Loucy (cell line): ENCODE measurements at regions not wholly inside any gene's neighbourhood (a gene's known extent, or its start where the extent isn't known, plus 50 kb on each side); places are given as distances from the start of the nearest gene placed in this dataset.

Source experiments
- H2AFZ ChIP-seq: fragments of 200-600 bp; sonication (generic); 2 replicates; pipeline ENCODE4 v1.6.0; 2016; ENCODE audit warnings: antibody characterized with exemption, mild to moderate bottlenecking, low read length, moderate library complexity
- H3F3A ChIP-seq: fragments of 200-600 bp; 2 replicates; pipeline ENCODE4 v1.6.0; 2016; ENCODE audit warnings: antibody characterized with exemption, low read depth, mild to moderate bottlenecking
- H3K27me3 ChIP-seq: fragments of 200-600 bp; sonication (generic); 2 replicates; pipeline ENCODE4 v1.6.1; 2014; ENCODE audit warnings: low read length, mild to moderate bottlenecking; ENCODE audit not compliant: insufficient read depth, poor library complexity, severe bottlenecking
- H3K36me3 ChIP-seq: fragments of 200-600 bp; sonication (generic); 2 replicates; pipeline ENCODE4 v1.6.1; 2016; ENCODE audit warnings: low read length; ENCODE audit not compliant: insufficient read depth
- H3K4me1 ChIP-seq: fragments of 200-600 bp; sonication (generic); 2 replicates; pipeline ENCODE4 v1.5.1; 2014; ENCODE audit warnings: low read length, mild to moderate bottlenecking; ENCODE audit not compliant: insufficient read depth, poor library complexity, severe bottlenecking
- H3K4me2 ChIP-seq: fragments of 200-600 bp; sonication (generic); 2 replicates; pipeline ENCODE4 v1.6.0; 2014; ENCODE audit warnings: antibody characterized with exemption, low read length, low read depth, mild to moderate bottlenecking; ENCODE audit not compliant: poor library complexity, severe bottlenecking
- H3K4me3 ChIP-seq: fragments of 200-600 bp; sonication (generic); 2 replicates; pipeline ENCODE4 v1.5.1; 2014; ENCODE audit warnings: low read length, mild to moderate bottlenecking, mixed read lengths; ENCODE audit not compliant: poor library complexity, severe bottlenecking
- H3K79me2 ChIP-seq: fragments of 200-600 bp; sonication (generic); 2 replicates; pipeline ENCODE4 v1.6.1; 2014; ENCODE audit warnings: low read length; ENCODE audit not compliant: insufficient read depth
- H3K9ac ChIP-seq: fragments of 200-600 bp; sonication (generic); 2 replicates; pipeline ENCODE4 v1.6.0; 2014; ENCODE audit warnings: mild to moderate bottlenecking, low read depth, low read length, moderate library complexity; ENCODE audit not compliant: poor library complexity, severe bottlenecking
- H3K9me2 ChIP-seq: fragments of 200-600 bp; sonication (generic); replicated peaks from 2 replicates; pipeline ENCODE4 v1.6.1; 2016; ENCODE audit warnings: low read depth, low read length, mixed read lengths
- H3K9me3 ChIP-seq: fragments of 200-600 bp; sonication (generic); 2 replicates; pipeline ENCODE4 v1.6.1; 2014; ENCODE audit warnings: mild to moderate bottlenecking, antibody characterized with exemption, low read length, low read depth; ENCODE audit not compliant: insufficient read depth
- H4K20me1 ChIP-seq: fragments of 200-600 bp; sonication (generic); 2 replicates; pipeline ENCODE4 v1.6.0; 2014; ENCODE audit warnings: antibody characterized with exemption, low read length, mild to moderate bottlenecking; ENCODE audit not compliant: insufficient read depth, poor library complexity, severe bottlenecking
- EZH2phosphoT487 ChIP-seq: fragments of 200-600 bp; IDR thresholded peaks from 2 replicates; pipeline ENCODE4 v1.6.1; 2018; ENCODE audit warnings: antibody characterized with exemption, mild to moderate bottlenecking, moderate library complexity, borderline replicate concordance
- TF ChIP-seq, protein P1 (sequence below): fragments of 200-600 bp; sonication (generic); conservative IDR thresholded peaks from 2 replicates; pipeline ENCODE4 v1.5.1; 2014; ENCODE audit warnings: mild to moderate bottlenecking, antibody characterized with exemption, low read length

GRCh38 chr3:104523136-104523535 lies 843.6 kb upstream of the ALCAM start:
- H3K4me1 ChIP-seq, result no peaks in the 10 kb centered on the region
- no peaks in the 10 kb centered on the region for H3K36me3 ChIP-seq
- no peaks in the 10 kb centered on the region for H4K20me1 ChIP-seq
- H3K27me3 ChIP-seq, result no peaks in the 10 kb centered on the region
- H3F3A ChIP-seq, result no peaks in the 10 kb centered on the region
- H3K4me2 ChIP-seq, result no peak overlapping the region
- H3K79me2 ChIP-seq, result no peaks in the 10 kb centered on the region
- no peaks in the 10 kb centered on the region for H3K9me2 ChIP-seq
- TF ChIP-seq, protein P1, sequence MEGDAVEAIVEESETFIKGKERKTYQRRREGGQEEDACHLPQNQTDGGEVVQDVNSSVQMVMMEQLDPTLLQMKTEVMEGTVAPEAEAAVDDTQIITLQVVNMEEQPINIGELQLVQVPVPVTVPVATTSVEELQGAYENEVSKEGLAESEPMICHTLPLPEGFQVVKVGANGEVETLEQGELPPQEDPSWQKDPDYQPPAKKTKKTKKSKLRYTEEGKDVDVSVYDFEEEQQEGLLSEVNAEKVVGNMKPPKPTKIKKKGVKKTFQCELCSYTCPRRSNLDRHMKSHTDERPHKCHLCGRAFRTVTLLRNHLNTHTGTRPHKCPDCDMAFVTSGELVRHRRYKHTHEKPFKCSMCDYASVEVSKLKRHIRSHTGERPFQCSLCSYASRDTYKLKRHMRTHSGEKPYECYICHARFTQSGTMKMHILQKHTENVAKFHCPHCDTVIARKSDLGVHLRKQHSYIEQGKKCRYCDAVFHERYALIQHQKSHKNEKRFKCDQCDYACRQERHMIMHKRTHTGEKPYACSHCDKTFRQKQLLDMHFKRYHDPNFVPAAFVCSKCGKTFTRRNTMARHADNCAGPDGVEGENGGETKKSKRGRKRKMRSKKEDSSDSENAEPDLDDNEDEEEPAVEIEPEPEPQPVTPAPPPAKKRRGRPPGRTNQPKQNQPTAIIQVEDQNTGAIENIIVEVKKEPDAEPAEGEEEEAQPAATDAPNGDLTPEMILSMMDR, result no peak
- TF ChIP-seq EZH2phosphoT487, result no peak
- no peaks in the 10 kb centered on the region for H3K9me3 ChIP-seq
- no peak overlapping the region for H3K4me3 ChIP-seq
- H3K9ac ChIP-seq, result no peak overlapping the region
- H2AFZ ChIP-seq, result no peak overlapping the region

DNA sequence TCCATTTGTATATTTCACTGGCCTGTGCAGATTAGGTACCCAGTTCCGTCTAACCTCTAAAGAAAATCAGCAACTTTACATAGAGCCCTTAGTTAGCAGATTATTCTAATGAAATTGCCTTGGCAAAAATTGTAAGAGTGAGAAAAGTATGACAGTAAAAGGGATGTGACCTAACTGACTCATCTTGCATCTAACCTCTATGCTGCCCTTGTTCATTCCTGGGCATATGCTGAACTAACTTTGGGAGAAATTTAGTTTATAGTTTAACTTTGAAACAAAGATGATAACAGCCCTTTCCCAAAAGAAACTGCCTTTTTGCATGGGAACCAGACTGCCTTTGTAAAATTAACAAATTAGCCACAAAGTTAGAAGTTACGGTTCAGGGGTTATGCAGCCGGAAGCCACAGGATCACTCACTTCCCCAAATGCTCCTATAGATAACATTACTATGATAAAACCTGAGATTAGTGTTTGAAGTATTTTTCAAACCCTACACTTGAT lies 839.8 kb upstream of the ALCAM start:
- Histone ChIP-seq H3K9me3 (no peaks in the 10 kb centered on the region), H3K27me3 (no peaks in the 10 kb centered on the region), H3K4me1 (no peaks in the 10 kb centered on the region), H3K4me3 (no peak overlapping the region), H3K36me3 (no peaks in the 10 kb centered on the region), H3K79me2 (no peaks in the 10 kb centered on the region), H3K9ac (no peak overlapping the region), H3F3A (no peaks in the 10 kb centered on the region), H3K4me2 (no peak overlapping the region), H2AFZ (no peak overlapping the region), H4K20me1 (no peaks in the 10 kb centered on the region), H3K9me2 (no peaks in the 10 kb centered on the region)
- TF ChIP-seq, protein P1, result no peak
- TF ChIP-seq EZH2phosphoT487, result no peak

DNA sequence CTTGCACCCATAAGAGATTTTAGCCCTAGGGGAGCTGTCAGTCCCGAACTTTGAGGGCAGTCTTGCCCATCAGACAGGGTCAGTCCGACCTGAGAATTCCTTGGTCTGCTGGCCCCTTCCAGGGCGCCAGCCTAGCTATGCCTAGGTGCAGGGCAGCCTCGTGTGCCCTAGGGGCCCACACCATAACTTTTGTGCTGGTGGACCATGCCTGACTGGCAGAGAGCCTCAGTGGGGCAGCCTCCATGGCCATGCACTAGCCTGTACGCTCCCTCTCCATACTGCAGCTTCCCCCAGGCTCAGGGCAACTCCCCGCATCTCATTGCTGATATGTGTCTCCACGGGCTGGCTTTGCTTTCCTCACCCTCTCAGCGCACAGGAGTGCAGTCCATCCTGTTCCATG lies 835.8 kb upstream of the ALCAM start:
- no peak for TF ChIP-seq EZH2phosphoT487
- TF ChIP-seq, protein P1, result no peak
- H3K9me3 ChIP-seq, result 0 out of 2 replicates have a peak, but pooled peaks cover 3% of the 10 kb centered on the region
- no peak overlapping the region for H3K9ac ChIP-seq
- H4K20me1 ChIP-seq, result no peaks in the 10 kb centered on the region
- no peaks in the 10 kb centered on the region for H3F3A ChIP-seq
- no peaks in the 10 kb centered on the region for H3K27me3 ChIP-seq
- H3K9me2 ChIP-seq, result no peaks in the 10 kb centered on the region
- H3K4me2 ChIP-seq, result no peak overlapping the region
- H3K79me2 ChIP-seq, result no peaks in the 10 kb centered on the region
- H2AFZ ChIP-seq, result no peak overlapping the region
- H3K4me1 ChIP-seq, result no peaks in the 10 kb centered on the region
- H3K4me3 ChIP-seq, result no peak overlapping the region
- H3K36me3 ChIP-seq, result no peaks in the 10 kb centered on the region
